Endothelial cell (in vitro differentiated cells): ENCODE measurements at regions not wholly inside any gene's neighbourhood (a gene's known extent, or its start where the extent isn't known, plus 50 kb on each side); places are given as distances from the start of the nearest gene placed in this dataset.

Experiments used
- DNase-seq: peaks from one replicate; pipeline ENCODE4 v3.0.0; 2021; ENCODE audit warnings: low spot score
- H3K27ac Mint-ChIP-seq: one replicate; pipeline ENCODE4 v1.8.0; 2021; ENCODE audit warnings: mixed read lengths, inconsistent platforms; ENCODE audit not compliant: unreplicated experiment
- H3K27me3 Mint-ChIP-seq: one replicate; pipeline ENCODE4 v1.8.0; 2021; ENCODE audit warnings: mild to moderate bottlenecking, moderate library complexity, mixed read lengths, inconsistent platforms; ENCODE audit not compliant: unreplicated experiment
- H3K36me3 Mint-ChIP-seq: one replicate; pipeline ENCODE4 v1.8.0; 2021; ENCODE audit warnings: mild to moderate bottlenecking, low read depth, mixed read lengths, inconsistent platforms; ENCODE audit not compliant: unreplicated experiment
- H3K4me1 Mint-ChIP-seq: one replicate; pipeline ENCODE4 v1.8.0; 2021; ENCODE audit warnings: mild to moderate bottlenecking, mixed read lengths, inconsistent platforms; ENCODE audit not compliant: unreplicated experiment
- H3K4me3 Mint-ChIP-seq: one replicate; pipeline ENCODE4 v1.8.0; 2021; ENCODE audit warnings: mild to moderate bottlenecking, mixed read lengths, inconsistent platforms; ENCODE audit not compliant: unreplicated experiment
- H3K9me3 Mint-ChIP-seq: one replicate; pipeline ENCODE4 v1.8.0; 2021; ENCODE audit warnings: mixed read lengths, inconsistent platforms; ENCODE audit not compliant: unreplicated experiment
- CTCF ChIP-seq: fragments of 200-600 bp; sonication (generic); IDR thresholded peaks from one replicate; pipeline ENCODE4 v1.5.0; 2021; ENCODE audit warnings: antibody characterized with exemption; ENCODE audit not compliant: unreplicated experiment

GRCh38 chrX:114251575-114251974 is 332.3 kb upstream of the HTR2C start:
- no peak overlapping the region for H3K4me3 Mint-ChIP-seq
- no peak overlapping the region for H3K27ac Mint-ChIP-seq
- H3K4me1 Mint-ChIP-seq, result no peaks in the 10 kb centered on the region
- TF ChIP-seq CTCF, result no peak
- H3K9me3 Mint-ChIP-seq, result no peaks in the 10 kb centered on the region
- H3K36me3 Mint-ChIP-seq, result no peaks in the 10 kb centered on the region
- no peak for DNase-seq
- no peaks in the 10 kb centered on the region for H3K27me3 Mint-ChIP-seq

- no peak for DNase-seq
- H3K27ac Mint-ChIP-seq, result no peak overlapping the region
Measured at GRCh38 chrX:114221445-114221844, 362.4 kb upstream of the HTR2C start.

GRCh38 chrX:114210879-114211278 is 373.0 kb upstream of the HTR2C start:
- H3K27ac Mint-ChIP-seq, result no peak overlapping the region
- no peak overlapping the region for H3K4me3 Mint-ChIP-seq
- H3K27me3 Mint-ChIP-seq, result no peaks in the 10 kb centered on the region
- no peaks in the 10 kb centered on the region for H3K4me1 Mint-ChIP-seq
- DNase-seq, result no peak
- no peaks in the 10 kb centered on the region for H3K9me3 Mint-ChIP-seq
- no peaks in the 10 kb centered on the region for H3K36me3 Mint-ChIP-seq
- TF ChIP-seq CTCF, result no peak

More at GRCh38 chrX:114221445-114221844, 362.4 kb upstream of the HTR2C start:
- no peaks in the 10 kb centered on the region for H3K9me3 Mint-ChIP-seq
- no peaks in the 10 kb centered on the region for H3K36me3 Mint-ChIP-seq
- H3K4me1 Mint-ChIP-seq, result no peaks in the 10 kb centered on the region
- no peaks in the 10 kb centered on the region for H3K27me3 Mint-ChIP-seq
- H3K4me3 Mint-ChIP-seq, result no peak overlapping the region
- TF ChIP-seq CTCF, result no peak

- no peak overlapping the region for H3K4me3 Mint-ChIP-seq
- no peak for TF ChIP-seq CTCF
- H3K4me1 Mint-ChIP-seq, result no peaks in the 10 kb centered on the region
- no peaks in the 10 kb centered on the region for H3K9me3 Mint-ChIP-seq
- DNase-seq, result no peak
- H3K36me3 Mint-ChIP-seq, result no peaks in the 10 kb centered on the region
- H3K27ac Mint-ChIP-seq, result no peak overlapping the region
- peaks cover 4% of the 10 kb centered on the region for H3K27me3 Mint-ChIP-seq
Measured at GRCh38 chrX:114201622-114202021, 382.3 kb upstream of the HTR2C start.

GRCh38 chrX:114181195-114181594 is 402.7 kb upstream of the HTR2C start:
- no peak overlapping the region for H3K27ac Mint-ChIP-seq
- no peak overlapping the region for H3K4me3 Mint-ChIP-seq
- no peaks in the 10 kb centered on the region for H3K36me3 Mint-ChIP-seq
- no peak for TF ChIP-seq CTCF
- H3K27me3 Mint-ChIP-seq, result peaks cover 1% of the 10 kb centered on the region
- no peak for DNase-seq
- no peaks in the 10 kb centered on the region for H3K4me1 Mint-ChIP-seq
- H3K9me3 Mint-ChIP-seq, result no peaks in the 10 kb centered on the region
